ENCODE measurements at regions not wholly inside any gene's neighbourhood (a gene's known extent, or its start where the extent isn't known, plus 50 kb on each side); places are given as distances from the start of the nearest gene placed in this dataset.

DNA sequence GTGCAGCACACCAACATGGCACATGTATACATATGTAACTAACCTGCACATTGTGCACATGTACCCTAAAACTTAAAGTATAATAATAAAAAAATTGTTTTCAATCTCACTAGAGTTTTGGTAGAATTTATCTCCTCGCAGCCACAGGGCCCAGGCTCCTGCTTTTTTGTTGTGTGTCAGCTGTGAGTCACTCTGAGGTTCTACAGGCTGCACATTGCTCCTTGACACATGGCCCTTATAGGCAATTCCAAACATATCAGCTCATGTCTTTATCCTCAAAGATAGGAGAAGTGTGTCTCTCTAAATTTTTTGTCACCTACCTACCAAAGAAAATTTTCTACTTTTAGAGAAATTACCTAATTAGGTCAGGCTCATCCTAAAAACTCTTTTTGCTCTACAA lies 252.1 kb upstream of the ADGRL3 start:
- H3F3A ChIP-seq (replicated peaks; ENCODE audit: low read depth), result no peaks in the 10 kb centered on the region
- no peak overlapping the region for H2AFZ ChIP-seq
- no peak overlapping the region for H3K27ac ChIP-seq (ENCODE audit: low read depth)
- H4K20me1 ChIP-seq (replicated peaks; ENCODE audit: insufficient read depth), result no peaks in the 10 kb centered on the region
- Mint-ChIP-seq H3K27ac (no peak overlapping the region), H3K4me1 (no peaks in the 10 kb centered on the region; the same call in 1 of the 3 replicates), H3K9me3 (no peaks in the 10 kb centered on the region), H3K27me3 (ENCODE audit: insufficient read depth, low read depth, poor library complexity) (no peaks in the 10 kb centered on the region), H3K4me3 (no peak overlapping the region), H3K36me3 (ENCODE audit: low read depth) (no peaks in the 10 kb centered on the region)
- no peak overlapping the region for H3K4me3 ChIP-seq
- H3K4me2 ChIP-seq, result no peak overlapping the region
- H3K9me2 ChIP-seq (ENCODE audit: insufficient read depth), result 0 out of 2 replicates have a peak, but pooled peaks cover 3% of the 10 kb centered on the region
- TF ChIP-seq, protein P1, sequence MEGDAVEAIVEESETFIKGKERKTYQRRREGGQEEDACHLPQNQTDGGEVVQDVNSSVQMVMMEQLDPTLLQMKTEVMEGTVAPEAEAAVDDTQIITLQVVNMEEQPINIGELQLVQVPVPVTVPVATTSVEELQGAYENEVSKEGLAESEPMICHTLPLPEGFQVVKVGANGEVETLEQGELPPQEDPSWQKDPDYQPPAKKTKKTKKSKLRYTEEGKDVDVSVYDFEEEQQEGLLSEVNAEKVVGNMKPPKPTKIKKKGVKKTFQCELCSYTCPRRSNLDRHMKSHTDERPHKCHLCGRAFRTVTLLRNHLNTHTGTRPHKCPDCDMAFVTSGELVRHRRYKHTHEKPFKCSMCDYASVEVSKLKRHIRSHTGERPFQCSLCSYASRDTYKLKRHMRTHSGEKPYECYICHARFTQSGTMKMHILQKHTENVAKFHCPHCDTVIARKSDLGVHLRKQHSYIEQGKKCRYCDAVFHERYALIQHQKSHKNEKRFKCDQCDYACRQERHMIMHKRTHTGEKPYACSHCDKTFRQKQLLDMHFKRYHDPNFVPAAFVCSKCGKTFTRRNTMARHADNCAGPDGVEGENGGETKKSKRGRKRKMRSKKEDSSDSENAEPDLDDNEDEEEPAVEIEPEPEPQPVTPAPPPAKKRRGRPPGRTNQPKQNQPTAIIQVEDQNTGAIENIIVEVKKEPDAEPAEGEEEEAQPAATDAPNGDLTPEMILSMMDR (conservative IDR thresholded peaks at IDR 0.05; ENCODE audit: low read depth in 2 of 2), result no peak
- no peak for TF ChIP-seq EZH2phosphoT487 (IDR thresholded peaks at IDR 0.05; ENCODE audit: unreplicated experiment)
- TF ChIP-seq POLR2AphosphoS5 (IDR thresholded peaks at IDR 0.05; ENCODE audit: low read depth), result no peak
- no peak for TF ChIP-seq EZH2 (IDR thresholded peaks at IDR 0.05; ENCODE audit: low read depth, unreplicated experiment)
- TF ChIP-seq, protein P2, sequence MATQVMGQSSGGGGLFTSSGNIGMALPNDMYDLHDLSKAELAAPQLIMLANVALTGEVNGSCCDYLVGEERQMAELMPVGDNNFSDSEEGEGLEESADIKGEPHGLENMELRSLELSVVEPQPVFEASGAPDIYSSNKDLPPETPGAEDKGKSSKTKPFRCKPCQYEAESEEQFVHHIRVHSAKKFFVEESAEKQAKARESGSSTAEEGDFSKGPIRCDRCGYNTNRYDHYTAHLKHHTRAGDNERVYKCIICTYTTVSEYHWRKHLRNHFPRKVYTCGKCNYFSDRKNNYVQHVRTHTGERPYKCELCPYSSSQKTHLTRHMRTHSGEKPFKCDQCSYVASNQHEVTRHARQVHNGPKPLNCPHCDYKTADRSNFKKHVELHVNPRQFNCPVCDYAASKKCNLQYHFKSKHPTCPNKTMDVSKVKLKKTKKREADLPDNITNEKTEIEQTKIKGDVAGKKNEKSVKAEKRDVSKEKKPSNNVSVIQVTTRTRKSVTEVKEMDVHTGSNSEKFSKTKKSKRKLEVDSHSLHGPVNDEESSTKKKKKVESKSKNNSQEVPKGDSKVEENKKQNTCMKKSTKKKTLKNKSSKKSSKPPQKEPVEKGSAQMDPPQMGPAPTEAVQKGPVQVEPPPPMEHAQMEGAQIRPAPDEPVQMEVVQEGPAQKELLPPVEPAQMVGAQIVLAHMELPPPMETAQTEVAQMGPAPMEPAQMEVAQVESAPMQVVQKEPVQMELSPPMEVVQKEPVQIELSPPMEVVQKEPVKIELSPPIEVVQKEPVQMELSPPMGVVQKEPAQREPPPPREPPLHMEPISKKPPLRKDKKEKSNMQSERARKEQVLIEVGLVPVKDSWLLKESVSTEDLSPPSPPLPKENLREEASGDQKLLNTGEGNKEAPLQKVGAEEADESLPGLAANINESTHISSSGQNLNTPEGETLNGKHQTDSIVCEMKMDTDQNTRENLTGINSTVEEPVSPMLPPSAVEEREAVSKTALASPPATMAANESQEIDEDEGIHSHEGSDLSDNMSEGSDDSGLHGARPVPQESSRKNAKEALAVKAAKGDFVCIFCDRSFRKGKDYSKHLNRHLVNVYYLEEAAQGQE (IDR thresholded peaks at IDR 0.05; ENCODE audit: unreplicated experiment), result no peak
- no peak for TF ChIP-seq JUNB (IDR thresholded peaks at IDR 0.05; ENCODE audit: unreplicated experiment)
- TF ChIP-seq STAT1 (IDR thresholded peaks at IDR 0.05; ENCODE audit: unreplicated experiment), result no peak
- no peak for TF ChIP-seq CREB1 (CRISPR knock-in tag; IDR thresholded peaks at IDR 0.05; ENCODE audit: low read depth)
- TF ChIP-seq ZNF114 (CRISPR knock-in tag; IDR thresholded peaks at IDR 0.05), result no peak
- TF ChIP-seq NANOG (IDR thresholded peaks at IDR 0.05; ENCODE audit: borderline replicate concordance), result no peak
- TF ChIP-seq ZNF331 (CRISPR knock-in tag; IDR thresholded peaks at IDR 0.05; ENCODE audit: low read depth), result no peak
- TF ChIP-seq, protein P3, sequence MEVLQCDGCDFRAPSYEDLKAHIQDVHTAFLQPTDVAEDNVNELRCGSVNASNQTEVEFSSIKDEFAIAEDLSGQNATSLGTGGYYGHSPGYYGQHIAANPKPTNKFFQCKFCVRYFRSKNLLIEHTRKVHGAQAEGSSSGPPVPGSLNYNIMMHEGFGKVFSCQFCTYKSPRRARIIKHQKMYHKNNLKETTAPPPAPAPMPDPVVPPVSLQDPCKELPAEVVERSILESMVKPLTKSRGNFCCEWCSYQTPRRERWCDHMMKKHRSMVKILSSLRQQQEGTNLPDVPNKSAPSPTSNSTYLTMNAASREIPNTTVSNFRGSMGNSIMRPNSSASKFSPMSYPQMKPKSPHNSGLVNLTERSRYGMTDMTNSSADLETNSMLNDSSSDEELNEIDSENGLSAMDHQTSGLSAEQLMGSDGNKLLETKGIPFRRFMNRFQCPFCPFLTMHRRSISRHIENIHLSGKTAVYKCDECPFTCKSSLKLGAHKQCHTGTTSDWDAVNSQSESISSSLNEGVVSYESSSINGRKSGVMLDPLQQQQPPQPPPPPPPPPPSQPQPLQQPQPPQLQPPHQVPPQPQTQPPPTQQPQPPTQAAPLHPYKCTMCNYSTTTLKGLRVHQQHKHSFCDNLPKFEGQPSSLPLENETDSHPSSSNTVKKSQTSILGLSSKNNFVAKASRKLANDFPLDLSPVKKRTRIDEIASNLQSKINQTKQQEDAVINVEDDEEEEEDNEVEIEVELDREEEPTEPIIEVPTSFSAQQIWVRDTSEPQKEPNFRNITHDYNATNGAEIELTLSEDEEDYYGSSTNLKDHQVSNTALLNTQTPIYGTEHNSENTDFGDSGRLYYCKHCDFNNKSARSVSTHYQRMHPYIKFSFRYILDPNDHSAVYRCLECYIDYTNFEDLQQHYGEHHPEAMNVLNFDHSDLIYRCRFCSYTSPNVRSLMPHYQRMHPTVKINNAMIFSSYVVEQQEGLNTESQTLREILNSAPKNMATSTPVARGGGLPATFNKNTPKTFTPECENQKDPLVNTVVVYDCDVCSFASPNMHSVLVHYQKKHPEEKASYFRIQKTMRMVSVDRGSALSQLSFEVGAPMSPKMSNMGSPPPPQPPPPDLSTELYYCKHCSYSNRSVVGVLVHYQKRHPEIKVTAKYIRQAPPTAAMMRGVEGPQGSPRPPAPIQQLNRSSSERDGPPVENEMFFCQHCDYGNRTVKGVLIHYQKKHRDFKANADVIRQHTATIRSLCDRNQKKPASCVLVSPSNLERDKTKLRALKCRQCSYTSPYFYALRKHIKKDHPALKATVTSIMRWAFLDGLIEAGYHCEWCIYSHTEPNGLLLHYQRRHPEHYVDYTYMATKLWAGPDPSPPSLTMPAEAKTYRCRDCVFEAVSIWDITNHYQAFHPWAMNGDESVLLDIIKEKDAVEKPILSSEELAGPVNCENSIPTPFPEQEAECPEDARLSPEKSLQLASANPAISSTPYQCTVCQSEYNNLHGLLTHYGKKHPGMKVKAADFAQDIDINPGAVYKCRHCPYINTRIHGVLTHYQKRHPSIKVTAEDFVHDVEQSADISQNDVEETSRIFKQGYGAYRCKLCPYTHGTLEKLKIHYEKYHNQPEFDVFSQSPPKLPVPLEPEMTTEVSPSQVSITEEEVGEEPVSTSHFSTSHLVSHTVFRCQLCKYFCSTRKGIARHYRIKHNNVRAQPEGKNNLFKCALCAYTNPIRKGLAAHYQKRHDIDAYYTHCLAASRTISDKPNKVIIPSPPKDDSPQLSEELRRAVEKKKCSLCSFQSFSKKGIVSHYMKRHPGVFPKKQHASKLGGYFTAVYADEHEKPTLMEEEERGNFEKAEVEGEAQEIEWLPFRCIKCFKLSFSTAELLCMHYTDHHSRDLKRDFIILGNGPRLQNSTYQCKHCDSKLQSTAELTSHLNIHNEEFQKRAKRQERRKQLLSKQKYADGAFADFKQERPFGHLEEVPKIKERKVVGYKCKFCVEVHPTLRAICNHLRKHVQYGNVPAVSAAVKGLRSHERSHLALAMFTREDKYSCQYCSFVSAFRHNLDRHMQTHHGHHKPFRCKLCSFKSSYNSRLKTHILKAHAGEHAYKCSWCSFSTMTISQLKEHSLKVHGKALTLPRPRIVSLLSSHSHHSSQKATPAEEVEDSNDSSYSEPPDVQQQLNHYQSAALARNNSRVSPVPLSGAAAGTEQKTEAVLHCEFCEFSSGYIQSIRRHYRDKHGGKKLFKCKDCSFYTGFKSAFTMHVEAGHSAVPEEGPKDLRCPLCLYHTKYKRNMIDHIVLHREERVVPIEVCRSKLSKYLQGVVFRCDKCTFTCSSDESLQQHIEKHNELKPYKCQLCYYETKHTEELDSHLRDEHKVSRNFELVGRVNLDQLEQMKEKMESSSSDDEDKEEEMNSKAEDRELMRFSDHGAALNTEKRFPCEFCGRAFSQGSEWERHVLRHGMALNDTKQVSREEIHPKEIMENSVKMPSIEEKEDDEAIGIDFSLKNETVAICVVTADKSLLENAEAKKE (CRISPR knock-in tag; IDR thresholded peaks at IDR 0.05), result no peak
- TF ChIP-seq, protein P4, sequence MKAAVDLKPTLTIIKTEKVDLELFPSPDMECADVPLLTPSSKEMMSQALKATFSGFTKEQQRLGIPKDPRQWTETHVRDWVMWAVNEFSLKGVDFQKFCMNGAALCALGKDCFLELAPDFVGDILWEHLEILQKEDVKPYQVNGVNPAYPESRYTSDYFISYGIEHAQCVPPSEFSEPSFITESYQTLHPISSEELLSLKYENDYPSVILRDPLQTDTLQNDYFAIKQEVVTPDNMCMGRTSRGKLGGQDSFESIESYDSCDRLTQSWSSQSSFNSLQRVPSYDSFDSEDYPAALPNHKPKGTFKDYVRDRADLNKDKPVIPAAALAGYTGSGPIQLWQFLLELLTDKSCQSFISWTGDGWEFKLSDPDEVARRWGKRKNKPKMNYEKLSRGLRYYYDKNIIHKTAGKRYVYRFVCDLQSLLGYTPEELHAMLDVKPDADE (IDR thresholded peaks at IDR 0.05), result no peak
- DNase-seq (ENCODE audit: low spot score) (no peak), ATAC-seq (no peak)
- no peaks in the 10 kb centered on the region for H3K36me3 ChIP-seq (ENCODE audit: insufficient read depth)
- H3K27me3 ChIP-seq (ENCODE audit: insufficient read depth), result no peaks in the 10 kb centered on the region
- no peaks in the 10 kb centered on the region for H3K79me2 ChIP-seq (replicated peaks; ENCODE audit: insufficient read depth)
- H3K4me1 ChIP-seq (ENCODE audit: insufficient read depth), result no peaks in the 10 kb centered on the region
